ENCODE measurements at regions not wholly inside any gene's neighbourhood (a gene's known extent, or its start where the extent isn't known, plus 50 kb on each side); places are given as distances from the start of the nearest gene placed in this dataset.
"Not testable (repeated sequence)": the region's sequence is repeated elsewhere in the genome, so short reads cannot be mapped to it uniquely, and the experiment has no call there.

DNA sequence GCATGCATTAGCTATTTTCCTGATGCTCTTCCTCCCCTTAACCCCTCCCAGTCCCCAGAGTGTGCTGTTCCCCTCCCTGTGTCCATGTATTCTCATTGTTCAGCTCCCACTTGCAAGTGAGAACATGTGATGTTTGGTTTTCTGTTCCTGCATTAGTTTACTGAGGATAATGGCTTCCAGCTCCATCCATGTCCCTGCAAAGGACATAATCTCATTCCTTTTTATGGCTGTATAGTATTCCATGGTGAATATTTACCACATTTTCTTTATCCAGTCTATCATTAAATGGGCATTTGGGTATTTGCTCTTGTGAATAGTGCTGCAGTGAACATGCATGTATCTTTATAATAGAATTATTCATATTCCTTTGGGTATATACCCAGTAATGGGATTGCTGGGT, 109.7 kb upstream of the NEDD4L start:
- H2AFZ ChIP-seq (ENCODE audit: low read length); H4K8ac ChIP-seq (ENCODE audit: extremely low read depth, insufficient read depth, low read length); H3K23ac ChIP-seq (ENCODE audit: insufficient read length); FAIRE-seq; H2BK120ac ChIP-seq (replicated peaks; ENCODE audit: low read depth, low read length); H3K14ac ChIP-seq (ENCODE audit: insufficient read length); H3K79me1 ChIP-seq (ENCODE audit: low read depth, low read length); H3K56ac ChIP-seq (replicated peaks; ENCODE audit: insufficient read length, low read depth, low read length); H3K23me2 ChIP-seq (ENCODE audit: low read depth, low read length); H3K27me3 ChIP-seq (replicated peaks in 1 of 4; ENCODE audit: control insufficient read depth in 3 of 4, extremely low read depth in 1 of 4, insufficient read depth in 3 of 4, low read length in 3 of 4); H4K20me1 ChIP-seq (replicated peaks in 1 of 2; ENCODE audit: control insufficient read depth in 1 of 2, insufficient read depth in 2 of 2, low read length in 2 of 2); H4K91ac ChIP-seq (replicated peaks; ENCODE audit: insufficient read length, low read length); DNase-seq (ENCODE audit: low read depth in 1 of 2, low spot score in 2 of 2); H2BK20ac ChIP-seq (ENCODE audit: low read length); H2BK15ac ChIP-seq (ENCODE audit: low read length); H3K36me3 ChIP-seq (ENCODE audit: control insufficient read depth in 2 of 4, insufficient read depth in 4 of 4, low read length in 3 of 4); H3K9ac ChIP-seq (replicated peaks in 1 of 4; ENCODE audit: extremely low read depth in 1 of 4, low read depth in 3 of 4, low read length in 3 of 4); H3K4me3 ChIP-seq (ENCODE audit: extremely low read depth in 1 of 4, insufficient read depth in 2 of 4, low read depth in 3 of 4, low read length in 4 of 4); H3K27ac ChIP-seq (ENCODE audit: low read depth, low read length); H3K4me2 ChIP-seq (ENCODE audit: insufficient read depth in 1 of 2, low read depth in 2 of 2, low read length in 2 of 2); H2BK12ac ChIP-seq (ENCODE audit: low read depth, low read length); H2BK5ac ChIP-seq (ENCODE audit: low read depth, low read length); CTCF ChIA-PET (ENCODE audit: partially characterized antibody); H4K5ac ChIP-seq (ENCODE audit: insufficient read length, low read depth, low read length); H3K18ac ChIP-seq (ENCODE audit: extremely low read depth, low read length); H2AK5ac ChIP-seq (ENCODE audit: low read depth, low read length); H3K4me1 ChIP-seq (replicated peaks in 1 of 4; ENCODE audit: control insufficient read depth in 3 of 4, insufficient read depth in 4 of 4, low read length in 3 of 4); H3K79me2 ChIP-seq (ENCODE audit: control insufficient read depth in 1 of 2, insufficient read depth in 2 of 2, low read length in 2 of 2); H3K4ac ChIP-seq (replicated peaks; ENCODE audit: insufficient read length, low read depth, low read length); POLR2A ChIA-PET (ENCODE audit: partially characterized antibody); H3K9me3 ChIP-seq (ENCODE audit: insufficient read depth in 2 of 2, low read depth in 1 of 2, low read length in 1 of 2): not testable (repeated sequence)
